ENCODE measurements at regions not wholly inside any gene's neighbourhood (a gene's known extent, or its start where the extent isn't known, plus 50 kb on each side); places are given as distances from the start of the nearest gene placed in this dataset.

GRCh38 chr4:14621731-14622463 lies 380.4 kb upstream of the CPEB2 start:
- TF ChIP-seq CTCF (IDR thresholded peaks at IDR 0.05 in 8 of 11, conservative IDR thresholded peaks at IDR 0.05 in 3 of 11) (no peak), POLR2A (IDR thresholded peaks at IDR 0.05) (no peak), POLR2AphosphoS5 (IDR thresholded peaks at IDR 0.05) (no peak)

All from spleen (tissue), 7 donors.